Vagina (tissue), 2 donors: ENCODE measurements at regions not wholly inside any gene's neighbourhood (a gene's known extent, or its start where the extent isn't known, plus 50 kb on each side); places are given as distances from the start of the nearest gene placed in this dataset.

Experiments used
- CTCF ChIP-seq, 3 experiments: fragments of 450-650 bp in 2 of 3; fragments of 200-600 bp in 1 of 3; sonication (generic) in 1 of 3; IDR thresholded peaks; one replicate each; pipeline ENCODE4 v1.5.1; 2017 to 2019; ENCODE audit warnings: antibody characterized with exemption in 3 of 3, mild to moderate bottlenecking in 2 of 3, moderate library complexity in 2 of 3
- POLR2A ChIP-seq, 2 donors: fragments of 450-650 bp; IDR thresholded peaks; one replicate each; pipeline ENCODE4 v1.6.1; 2017; ENCODE audit warnings: antibody characterized with exemption in 2 of 2, mild to moderate bottlenecking in 2 of 2, moderate library complexity in 2 of 2
- POLR2AphosphoS5 ChIP-seq, 2 donors: sonication (generic); formaldehyde crosslinking; IDR thresholded peaks; one replicate each; pipeline ENCODE4 v1.9.0; 2017; ENCODE audit warnings: antibody characterized with exemption in 2 of 2, mild to moderate bottlenecking in 2 of 2, low read depth in 1 of 2; ENCODE audit not compliant: insufficient read depth in 1 of 2

GRCh38 chr4:117421706-117422105, 336.3 kb upstream of the TRAM1L1 start:
- TF ChIP-seq POLR2A (IDR thresholded peaks at IDR 0.05): no peak
- TF ChIP-seq CTCF (IDR thresholded peaks at IDR 0.05): no peak
- TF ChIP-seq POLR2AphosphoS5 (IDR thresholded peaks at IDR 0.05; ENCODE audit: insufficient read depth in 1 of 2, low read depth in 1 of 2): no peak
